GM19467 (cell line): ENCODE measurements at regions not wholly inside any gene's neighbourhood (a gene's known extent, or its start where the extent isn't known, plus 50 kb on each side); places are given as distances from the start of the nearest gene placed in this dataset.
A peak's percentile ranks its signal among the peaks of the same experiment; 100 is the strongest.
"Not testable (repeated sequence)": the region's sequence is repeated elsewhere in the genome, so short reads cannot be mapped to it uniquely, and the experiment has no call there.

Experiments used
- ATAC-seq: cut with Tn5 transposase; IDR thresholded peaks from one replicate; pipeline ENCODE4 v1.9.1; 2021; ENCODE audit warnings: mild to moderate bottlenecking, moderate library complexity; ENCODE audit not compliant: unreplicated experiment

DNA sequence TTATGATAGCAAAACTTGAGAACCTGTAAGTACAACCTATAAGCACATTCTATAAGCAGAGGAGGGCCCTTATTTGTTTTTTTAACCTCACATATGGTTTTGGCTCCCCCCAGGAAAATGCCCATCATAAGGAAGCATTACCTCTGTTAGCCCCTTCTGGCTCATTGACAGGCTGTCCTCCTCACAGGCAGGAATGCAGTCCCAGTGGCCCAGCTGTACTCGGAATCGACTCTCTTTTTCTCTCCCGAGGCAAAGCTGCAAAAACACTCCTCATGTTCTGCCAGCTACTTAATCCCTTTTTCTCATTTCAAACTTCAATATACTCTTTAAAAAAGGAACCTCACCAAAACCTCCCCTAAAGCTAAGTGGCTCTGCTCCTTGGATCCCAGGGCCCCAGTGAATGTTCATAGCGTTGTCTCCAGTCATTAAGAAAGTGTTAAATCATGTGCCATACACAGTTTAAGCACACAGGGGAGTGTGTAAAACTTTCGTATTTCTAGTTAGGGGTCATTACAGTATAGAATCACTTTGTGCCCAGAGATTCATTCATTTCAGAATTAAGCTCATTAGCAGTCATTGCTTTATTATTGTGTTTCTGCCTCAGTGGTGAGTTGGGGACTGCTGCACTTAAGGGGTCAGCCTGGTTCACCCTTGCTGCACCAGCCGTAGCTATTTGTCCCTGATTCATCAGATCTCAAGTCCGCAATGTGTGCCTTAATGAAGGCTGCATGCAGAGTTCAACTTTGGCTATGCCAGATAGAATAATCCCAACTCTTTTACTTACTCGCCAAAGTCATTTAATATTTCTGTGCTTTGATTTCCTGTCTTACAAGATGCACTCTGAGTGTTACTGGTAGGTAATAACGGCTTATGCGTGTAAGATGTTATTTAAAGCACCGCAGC is 57.6 kb downstream of the JRKL start:
- no peak for ATAC-seq

DNA sequence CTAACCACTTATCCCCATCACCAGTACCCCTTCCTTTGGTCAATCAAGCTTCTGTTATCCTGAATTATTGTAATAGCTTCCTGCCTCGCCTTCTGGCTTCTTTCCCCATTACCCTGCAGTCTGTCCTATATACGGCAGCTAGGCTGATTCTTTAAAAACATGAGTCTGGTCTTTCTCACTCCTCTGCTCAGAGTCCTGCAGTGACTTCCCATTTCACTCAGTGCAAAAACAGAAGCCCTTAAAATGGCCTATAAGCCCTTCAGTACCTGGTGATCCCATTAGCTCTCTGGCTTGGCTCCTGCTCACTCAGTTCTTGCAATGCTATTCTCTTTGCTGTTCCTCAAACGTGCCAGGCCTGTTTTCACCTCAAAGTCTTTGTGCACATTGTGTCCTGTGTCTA is 58.4 kb downstream of the JRKL start:
- no peak for ATAC-seq

DNA sequence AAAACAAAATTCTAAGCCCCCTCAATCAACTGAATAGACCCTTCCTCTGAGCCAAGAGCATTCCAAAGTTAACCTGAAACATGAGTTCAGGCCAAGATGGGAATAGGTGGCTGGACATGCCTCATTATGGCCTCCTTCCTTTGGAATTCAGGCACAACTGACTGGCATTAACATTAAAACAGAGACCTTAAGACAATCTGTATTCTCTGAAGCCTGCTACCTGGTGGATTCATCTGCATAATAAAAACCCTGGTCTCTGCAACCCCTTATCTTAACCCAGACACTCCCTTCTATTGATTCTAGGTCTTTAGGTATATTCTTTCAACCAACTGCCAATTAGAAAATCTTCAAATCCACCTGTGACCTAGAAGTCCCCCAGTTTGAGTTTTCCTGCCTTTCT is 66.3 kb downstream of the JRKL start:
- no peak for ATAC-seq

DNA sequence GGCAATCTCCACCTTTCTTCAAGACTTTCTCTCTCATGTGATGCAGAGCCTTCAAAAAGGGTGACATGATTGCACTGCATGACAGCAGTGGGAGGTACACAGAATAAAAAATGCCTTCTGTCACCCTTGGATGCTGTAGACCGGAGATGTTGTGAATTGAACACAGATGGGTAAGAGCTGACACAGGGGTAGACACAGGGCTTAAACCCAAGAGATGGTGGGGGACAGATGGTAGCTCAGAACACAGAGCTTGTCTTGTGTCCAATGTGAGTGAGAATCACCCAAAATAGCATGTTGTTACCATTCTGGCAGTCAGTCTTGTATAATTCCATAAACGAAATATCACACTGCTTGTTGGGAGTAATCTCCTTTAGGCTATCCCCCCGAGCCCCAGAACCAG is 69.9 kb downstream of the JRKL start:
- no peak for ATAC-seq

DNA sequence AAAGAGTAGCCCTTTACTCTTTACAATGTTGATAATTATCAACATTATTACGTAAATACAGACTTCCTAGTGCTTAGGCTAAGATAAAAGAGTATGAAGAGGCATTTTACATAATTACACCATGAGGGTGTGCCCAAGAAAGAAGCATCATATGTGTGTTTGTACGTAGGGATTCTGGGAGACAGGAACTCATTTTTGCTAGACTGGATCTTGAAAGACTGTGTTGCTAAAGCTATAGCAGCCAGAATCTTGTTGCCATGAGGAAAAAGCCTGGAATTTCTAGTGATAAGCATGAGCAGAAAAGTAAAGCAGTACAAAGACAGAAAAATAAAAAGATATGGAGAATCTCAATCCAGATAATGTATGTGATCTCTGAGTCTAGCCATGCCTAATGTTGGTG is 72.1 kb downstream of the JRKL start:
- no peak for ATAC-seq

DNA sequence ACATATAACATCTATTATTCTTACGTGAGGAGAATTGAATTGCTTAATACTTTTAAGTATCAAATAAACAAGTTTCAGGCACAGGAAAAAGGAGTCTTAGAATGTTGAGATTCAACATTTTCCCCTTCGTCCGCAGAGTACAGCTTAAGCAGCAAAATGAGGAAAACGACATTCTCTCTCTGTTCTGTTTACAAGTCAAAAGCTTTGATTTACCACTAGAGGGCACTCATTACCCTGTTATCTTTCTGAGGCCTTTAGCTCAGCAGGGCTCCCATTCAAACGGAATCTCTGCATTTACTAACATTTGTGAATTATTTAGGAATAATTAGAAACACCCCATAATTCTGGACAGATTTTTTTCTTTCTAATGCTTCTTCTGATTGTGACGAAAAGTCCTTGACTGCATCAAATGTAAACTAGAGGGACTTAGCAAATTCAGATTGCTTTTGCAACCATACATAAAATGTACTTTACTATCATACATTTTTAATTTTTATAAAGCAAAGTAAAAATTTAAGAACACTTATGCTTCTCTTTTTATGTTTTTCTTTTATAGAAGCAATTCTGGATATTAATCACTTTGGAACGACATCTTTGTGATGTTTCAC is 75.0 kb downstream of the JRKL start:
- ATAC-seq, result peak; percentile 78

DNA sequence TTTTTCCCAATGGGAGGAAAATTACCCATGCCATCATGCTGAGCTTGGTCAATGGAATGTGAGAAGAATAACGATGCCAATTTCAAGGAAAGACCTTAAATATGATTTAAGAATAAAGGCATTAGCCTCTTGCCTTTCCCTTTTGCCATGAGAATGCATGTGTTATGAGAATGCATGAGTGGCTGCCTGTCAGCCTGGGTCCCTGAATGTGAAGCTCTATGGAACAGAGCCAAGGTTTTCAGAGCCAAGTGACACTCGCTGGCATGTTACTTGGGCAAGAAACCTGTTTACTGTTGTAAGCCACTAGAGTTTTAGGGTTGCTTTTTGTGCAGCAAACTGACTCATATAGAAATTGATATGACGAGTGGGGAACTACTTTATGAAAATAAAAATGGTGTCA is 75.7 kb downstream of the JRKL start:
- ATAC-seq, result no peak

DNA sequence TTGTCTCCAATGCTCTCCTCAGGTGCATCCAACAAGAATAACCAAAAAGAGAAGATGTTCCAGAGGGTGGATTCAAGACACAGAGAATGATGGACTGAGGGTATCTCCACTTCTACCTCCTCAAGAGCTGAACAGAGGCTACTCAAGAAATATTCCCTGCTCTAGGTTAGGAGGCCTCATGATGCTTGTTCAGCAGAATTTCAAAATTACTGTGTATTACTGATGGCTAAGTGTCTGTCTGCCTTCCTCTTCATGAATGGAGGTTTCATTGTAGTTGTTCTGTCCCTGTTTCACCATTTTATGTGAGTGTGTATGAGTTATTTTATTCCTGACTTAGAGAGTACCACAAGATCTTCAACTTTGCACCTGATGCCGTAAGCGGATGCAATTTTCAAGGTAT is 76.8 kb downstream of the JRKL start:
- ATAC-seq, result no peak

DNA sequence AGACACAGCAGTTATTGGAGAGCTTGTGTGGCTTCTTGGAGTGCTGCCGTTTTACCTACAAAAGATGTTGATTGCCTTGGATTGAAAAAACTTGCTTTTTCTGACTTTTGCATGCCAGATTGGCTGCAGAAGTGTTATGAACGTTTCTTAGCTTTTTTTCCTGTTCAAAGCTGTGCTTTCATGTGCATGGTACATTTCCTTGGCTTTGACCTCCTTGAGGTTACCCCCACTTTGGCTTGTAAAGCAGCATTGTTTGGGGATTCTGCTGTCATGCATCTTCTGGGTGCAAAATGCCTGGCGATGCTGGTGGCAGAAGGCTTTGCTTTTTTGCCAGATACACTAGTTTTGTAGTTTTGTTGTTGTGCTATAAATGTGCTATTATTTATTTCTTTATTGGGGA is 80.0 kb downstream of the JRKL start:
- no peak for ATAC-seq

DNA sequence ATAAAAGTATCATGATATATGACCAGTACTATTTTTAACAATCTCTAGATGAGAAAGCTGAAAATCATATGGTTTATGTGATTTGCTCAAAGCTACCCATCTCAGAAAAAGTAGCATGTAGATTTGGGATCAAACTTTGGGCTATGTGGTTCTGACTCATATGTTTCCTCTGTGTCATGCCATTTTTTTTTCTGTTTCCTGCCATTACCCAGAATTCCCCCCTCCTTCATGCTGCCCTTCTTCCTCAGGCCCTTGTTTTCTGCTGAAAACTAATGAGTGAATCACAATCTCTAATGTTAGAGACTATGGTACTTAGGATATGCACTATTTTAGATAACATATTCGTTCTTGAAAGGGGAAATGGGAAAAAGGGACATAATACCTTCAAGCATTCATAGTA is 80.7 kb downstream of the JRKL start:
- no peak for ATAC-seq

DNA sequence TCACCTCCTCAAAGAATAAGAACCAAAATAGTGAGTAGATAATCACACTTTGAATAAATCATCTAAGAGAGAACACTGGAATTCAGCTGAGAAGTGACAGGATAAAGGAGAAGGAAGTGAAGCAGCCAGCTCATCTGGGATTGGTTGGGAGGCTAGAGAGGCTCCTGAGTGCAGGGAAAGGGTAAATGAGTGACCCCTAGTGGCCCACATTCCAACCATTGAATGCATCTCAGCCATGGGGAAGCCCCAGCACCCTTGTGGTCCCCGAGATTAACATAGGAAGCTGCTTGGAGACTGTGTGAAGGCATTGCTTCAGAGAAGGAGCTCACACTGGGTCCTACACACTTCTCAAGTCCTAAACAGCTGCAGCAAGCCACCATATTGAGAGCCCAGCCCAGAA is 82.3 kb downstream of the JRKL start:
- ATAC-seq, result peak; percentile 80

DNA sequence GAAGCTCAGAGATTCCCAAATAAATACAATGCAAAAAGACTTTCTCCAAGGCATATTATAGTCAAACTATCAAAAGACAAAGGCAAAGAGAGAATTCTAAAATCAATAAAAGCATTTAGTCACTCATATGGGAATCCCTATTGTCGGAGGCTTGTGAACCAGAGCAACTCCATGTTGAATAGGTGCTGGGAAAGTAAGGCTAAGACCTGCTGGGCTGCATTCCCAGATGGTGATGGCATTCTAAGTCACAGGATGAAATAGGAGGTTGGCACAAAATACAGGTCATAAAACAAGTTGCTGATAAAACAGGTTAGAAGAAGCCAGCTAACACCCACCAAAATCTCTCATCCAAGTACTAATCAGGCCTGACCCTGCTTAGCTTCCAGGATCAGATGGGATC is 84.5 kb downstream of the JRKL start:
- ATAC-seq, result no peak

DNA sequence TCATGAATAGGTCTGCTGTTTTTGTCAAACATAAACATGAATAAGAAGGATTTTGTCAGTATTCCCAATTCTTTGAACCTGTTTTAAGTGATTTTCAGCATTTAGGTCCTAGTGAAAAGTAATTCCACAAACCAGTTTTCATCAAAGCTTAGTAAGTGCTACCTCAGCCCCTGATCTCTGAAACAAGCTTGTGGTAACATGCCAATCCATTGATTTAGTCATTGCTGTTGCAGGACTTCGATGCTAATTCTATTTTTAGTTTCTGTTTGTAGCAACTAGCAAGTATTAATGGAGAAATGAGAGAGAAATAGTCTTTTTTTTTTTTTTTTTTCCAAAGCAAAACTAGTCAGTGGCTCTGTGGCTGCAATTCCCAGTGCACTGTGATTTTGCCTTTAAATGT is 91.4 kb downstream of the JRKL start:
- ATAC-seq, result no peak

DNA sequence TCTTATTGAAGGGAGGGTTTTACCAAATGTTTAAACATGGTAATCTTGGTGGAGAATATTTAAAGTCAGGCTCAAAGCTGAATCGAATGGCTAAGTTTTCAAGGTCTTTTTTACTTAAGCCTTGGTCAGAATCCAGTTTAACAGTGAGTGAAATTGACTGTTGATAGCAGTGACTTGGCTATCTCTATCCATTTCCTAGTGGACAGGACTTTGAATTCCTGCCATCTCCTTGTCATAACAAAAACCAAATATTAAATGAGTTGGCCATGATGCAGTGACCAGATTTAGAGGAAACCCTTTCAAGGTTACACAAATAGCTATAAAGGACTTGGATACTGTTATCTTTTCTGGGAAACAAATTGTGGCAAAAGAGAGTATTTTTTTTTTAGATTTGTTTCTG is 92.0 kb downstream of the JRKL start:
- ATAC-seq, result no peak

DNA sequence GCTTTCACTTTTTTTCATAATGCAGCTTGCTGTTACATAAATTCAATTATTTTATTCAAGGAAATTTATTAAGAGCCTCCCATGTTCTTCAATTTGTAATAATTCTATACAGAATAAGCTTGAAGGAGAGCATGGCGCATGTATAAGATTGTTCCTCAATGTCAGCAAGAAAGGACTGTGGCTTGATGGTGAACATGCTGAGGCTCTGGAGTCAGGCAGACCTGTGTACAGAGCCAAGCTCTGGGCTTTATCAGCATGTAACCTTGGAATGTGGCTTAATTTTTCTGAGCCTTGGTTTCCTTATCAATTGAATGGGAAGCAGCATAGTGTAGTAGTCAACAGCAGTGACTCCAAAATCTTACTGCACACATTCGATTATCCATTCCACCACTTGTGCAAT is 92.4 kb downstream of the JRKL start:
- ATAC-seq, result no peak

DNA sequence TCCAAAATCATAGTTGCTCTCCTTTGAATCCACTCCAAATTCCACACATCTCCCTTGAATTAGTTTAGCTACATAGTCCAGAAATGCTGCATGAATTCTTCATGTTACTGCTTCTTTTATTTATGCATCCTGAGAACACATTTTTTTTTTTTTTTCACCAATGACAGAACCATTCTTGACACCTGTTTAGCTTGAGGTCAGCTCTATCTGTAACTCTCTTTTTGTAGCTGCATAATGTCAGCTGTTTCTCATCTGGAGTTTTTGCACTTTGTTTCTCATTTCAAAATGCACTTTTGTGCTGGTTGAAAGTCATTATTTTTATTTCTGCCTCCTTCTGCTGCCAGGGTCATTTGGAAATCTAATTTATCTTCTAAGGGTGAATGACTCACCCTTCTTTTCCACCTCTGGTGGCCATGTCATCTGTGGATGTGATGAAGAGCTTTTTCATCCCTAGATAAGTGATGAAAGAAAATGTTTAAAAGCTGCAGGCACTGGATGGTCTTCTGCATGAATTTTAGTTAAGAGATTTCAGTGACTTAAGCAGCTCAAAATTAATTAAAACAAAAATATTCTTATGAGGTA is 93.7 kb downstream of the JRKL start:
- no peak for ATAC-seq

DNA sequence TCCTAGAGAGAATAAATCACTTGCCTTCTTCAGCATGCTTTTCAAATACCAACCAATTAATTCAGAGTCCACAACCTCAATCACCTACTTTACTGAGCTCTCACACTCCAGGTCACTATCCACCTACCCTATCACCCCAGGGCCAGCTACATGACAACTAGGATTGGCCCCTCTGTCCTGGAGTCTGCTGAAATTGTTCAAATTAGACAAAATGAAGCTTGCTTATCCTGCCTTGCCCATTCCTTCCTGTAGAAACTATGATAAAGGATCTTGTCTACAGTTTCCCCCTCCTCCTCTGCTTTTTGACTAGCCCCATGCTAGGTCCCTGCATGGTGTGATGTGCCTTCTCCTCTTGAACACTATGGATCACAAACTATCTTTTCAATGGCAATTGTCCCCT is 94.5 kb downstream of the JRKL start:
- ATAC-seq, result no peak

DNA sequence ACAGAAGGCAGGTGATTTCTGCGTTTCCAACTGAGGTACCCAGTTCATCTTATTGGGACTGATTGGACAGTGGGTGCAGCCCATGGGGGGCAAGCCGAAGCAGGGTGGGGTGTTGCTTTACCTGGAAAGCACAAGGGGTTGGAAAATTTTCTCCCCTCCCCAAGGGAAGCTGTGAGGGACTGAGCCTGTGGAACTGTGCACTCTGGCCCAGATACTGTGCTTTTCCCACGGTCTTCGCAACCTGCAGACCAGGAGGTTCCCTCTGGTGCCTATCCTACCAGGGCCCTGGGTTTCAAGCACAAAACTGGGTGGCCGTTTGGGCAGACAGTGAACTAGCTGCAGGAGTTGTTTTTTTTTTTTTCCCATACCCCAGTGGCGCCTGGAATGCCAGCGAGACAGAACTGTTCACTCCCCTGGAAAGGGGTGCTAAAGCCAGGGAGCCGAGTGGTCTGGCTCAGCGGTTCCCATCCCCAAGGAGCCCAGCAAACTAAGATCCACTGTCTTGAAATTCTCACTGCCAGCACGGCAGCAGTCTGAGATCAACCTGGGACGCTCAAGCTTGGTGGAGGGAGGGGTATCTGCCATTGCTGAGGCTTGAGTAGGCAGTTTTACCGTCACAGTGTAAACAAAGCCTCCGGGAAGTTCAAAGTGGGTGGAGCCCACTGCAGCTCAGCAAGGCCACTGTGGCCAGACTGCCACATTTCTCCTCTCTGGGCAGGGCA is 97.2 kb downstream of the JRKL start:
- no peak for ATAC-seq

DNA sequence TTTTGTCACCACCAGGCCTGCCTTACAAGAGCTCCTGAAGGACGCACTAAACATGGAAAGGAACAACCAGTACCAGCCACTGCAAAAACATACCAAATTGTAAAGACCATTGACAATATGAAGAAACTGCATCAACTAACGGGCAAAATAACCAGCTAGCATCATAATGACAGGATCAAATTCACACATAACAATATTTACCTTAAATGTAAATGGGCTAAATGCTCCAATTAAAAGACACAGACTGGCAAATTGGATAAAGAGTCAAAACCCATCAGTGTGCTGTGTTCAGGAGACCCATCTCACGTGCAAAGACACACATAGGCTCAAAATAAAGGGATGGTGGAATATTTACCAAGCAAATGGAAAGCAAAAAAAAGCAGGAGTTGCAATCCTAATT is 99.1 kb downstream of the JRKL start:
- ATAC-seq, result not testable (repeated sequence)

DNA sequence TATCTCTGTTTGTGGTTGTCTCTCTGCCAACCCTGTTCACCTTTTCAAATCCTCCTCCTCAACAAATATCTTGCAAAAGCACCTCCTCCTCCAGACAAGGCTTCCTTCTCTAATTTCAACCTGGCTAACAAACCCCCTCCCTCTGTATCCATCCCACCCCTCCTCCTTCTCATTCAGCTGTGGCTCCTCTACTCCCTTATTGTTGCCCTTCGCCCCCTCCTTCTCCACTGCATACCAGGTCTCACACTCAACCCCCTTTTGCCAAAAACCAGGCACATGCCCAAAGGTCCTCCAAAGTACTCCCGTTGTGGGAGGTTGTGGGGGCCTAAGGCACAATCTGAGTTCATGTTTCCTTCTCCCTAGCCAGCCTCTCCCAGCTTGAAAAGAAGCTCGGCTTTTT is 110.6 kb downstream of the JRKL start:
- ATAC-seq, result no peak

DNA sequence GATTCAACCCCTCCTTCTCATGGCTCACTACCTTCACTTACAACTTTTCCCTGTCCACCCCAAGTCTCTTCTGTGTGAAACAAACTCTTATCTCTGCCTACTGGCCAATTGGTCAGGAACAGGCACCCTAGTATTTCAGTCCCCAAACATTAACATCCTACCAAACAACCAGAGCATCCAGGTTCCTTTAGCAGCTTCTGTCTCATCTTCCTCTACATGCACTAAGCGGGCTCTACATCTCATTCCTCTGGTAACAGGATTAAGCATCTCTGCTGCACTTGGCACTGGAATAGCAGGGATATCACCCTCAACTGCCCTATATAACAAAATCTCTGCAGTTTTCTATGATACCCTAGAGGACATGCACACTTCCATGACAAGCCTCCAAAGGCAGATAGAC is 116.2 kb downstream of the JRKL start:
- ATAC-seq, result no peak

DNA sequence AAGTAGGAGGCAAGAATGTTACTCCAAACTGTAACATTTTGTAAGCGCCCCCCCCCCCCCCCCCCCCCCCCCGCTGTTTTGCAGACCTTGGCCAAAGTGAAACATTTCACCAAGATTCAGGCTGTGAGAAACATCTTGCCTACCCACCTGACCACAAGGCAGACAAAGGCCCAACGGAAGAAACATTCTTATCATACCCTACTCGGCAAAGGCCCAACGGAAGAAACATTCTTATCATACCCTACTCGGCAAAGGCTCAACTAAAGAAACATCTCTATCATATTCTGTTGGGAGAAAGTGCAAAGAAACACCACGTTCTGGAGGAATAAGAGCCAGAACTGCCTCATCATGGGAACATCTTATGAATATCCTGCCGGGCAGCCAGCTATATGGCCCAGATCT is 117.1 kb downstream of the JRKL start:
- ATAC-seq, result no peak
